KMS-11 (cell line): ENCODE measurements at regions not wholly inside any gene's neighbourhood (a gene's known extent, or its start where the extent isn't known, plus 50 kb on each side); places are given as distances from the start of the nearest gene placed in this dataset.
"Not testable (repeated sequence)": the region's sequence is repeated elsewhere in the genome, so short reads cannot be mapped to it uniquely, and the experiment has no call there.

ENCODE experiments used
- H2AFZ ChIP-seq: fragments of 200-600 bp; sonication (generic); 2 replicates; pipeline ENCODE4 v1.6.1; 2016; ENCODE audit warnings: antibody characterized with exemption, mixed run types, low read depth
- H3K27ac ChIP-seq: fragments of 200-600 bp; sonication (generic); 2 replicates; pipeline ENCODE4 v1.6.1; 2016; ENCODE audit warnings: mild to moderate bottlenecking, mixed run types
- H3K27me3 ChIP-seq: fragments of 200-600 bp; sonication (generic); 2 replicates; pipeline ENCODE4 v1.6.1; 2017; ENCODE audit warnings: mild to moderate bottlenecking, low read depth, mixed run types, moderate library complexity; ENCODE audit not compliant: insufficient read depth
- H3K36me3 ChIP-seq: fragments of 200-600 bp; sonication (generic); 2 replicates; pipeline ENCODE4 v1.6.1; 2017; ENCODE audit warnings: mild to moderate bottlenecking, mixed run types; ENCODE audit not compliant: insufficient read depth
- H3K4me1 ChIP-seq: fragments of 200-600 bp; sonication (generic); 2 replicates; pipeline ENCODE4 v1.6.1; 2016; ENCODE audit warnings: mild to moderate bottlenecking, low read depth, mixed run types; ENCODE audit not compliant: poor library complexity, severe bottlenecking
- H3K4me2 ChIP-seq: fragments of 200-600 bp; sonication (generic); 2 replicates; pipeline ENCODE4 v1.7.0; 2016; ENCODE audit warnings: mild to moderate bottlenecking, mixed run types
- H3K4me3 ChIP-seq: fragments of 200-600 bp; sonication (generic); IDR thresholded peaks from 2 replicates; pipeline ENCODE4 v1.6.1; 2017; ENCODE audit warnings: low read depth, low read length, mixed read lengths; ENCODE audit not compliant: insufficient read depth
- H3K79me2 ChIP-seq: fragments of 200-600 bp; sonication (generic); 2 replicates; pipeline ENCODE4 v1.6.1; 2016; ENCODE audit warnings: low read depth, mixed run types; ENCODE audit not compliant: insufficient read depth
- H3K9ac ChIP-seq: fragments of 200-600 bp; sonication (generic); 2 replicates; pipeline ENCODE4 v1.6.1; 2016; ENCODE audit warnings: mild to moderate bottlenecking, mixed run types
- H4K20me1 ChIP-seq: fragments of 200-600 bp; sonication (generic); 2 replicates; pipeline ENCODE4 v1.6.1; 2016; ENCODE audit warnings: mild to moderate bottlenecking, mixed run types; ENCODE audit not compliant: insufficient read depth
- TF ChIP-seq, protein P1 (sequence below): fragments of 200-600 bp; sonication (generic); conservative IDR thresholded peaks from 2 replicates; pipeline ENCODE4 v1.6.1; 2017; ENCODE audit warnings: low read depth, mild to moderate bottlenecking, antibody characterized with exemption, low read length, moderate library complexity, mixed read lengths

DNA sequence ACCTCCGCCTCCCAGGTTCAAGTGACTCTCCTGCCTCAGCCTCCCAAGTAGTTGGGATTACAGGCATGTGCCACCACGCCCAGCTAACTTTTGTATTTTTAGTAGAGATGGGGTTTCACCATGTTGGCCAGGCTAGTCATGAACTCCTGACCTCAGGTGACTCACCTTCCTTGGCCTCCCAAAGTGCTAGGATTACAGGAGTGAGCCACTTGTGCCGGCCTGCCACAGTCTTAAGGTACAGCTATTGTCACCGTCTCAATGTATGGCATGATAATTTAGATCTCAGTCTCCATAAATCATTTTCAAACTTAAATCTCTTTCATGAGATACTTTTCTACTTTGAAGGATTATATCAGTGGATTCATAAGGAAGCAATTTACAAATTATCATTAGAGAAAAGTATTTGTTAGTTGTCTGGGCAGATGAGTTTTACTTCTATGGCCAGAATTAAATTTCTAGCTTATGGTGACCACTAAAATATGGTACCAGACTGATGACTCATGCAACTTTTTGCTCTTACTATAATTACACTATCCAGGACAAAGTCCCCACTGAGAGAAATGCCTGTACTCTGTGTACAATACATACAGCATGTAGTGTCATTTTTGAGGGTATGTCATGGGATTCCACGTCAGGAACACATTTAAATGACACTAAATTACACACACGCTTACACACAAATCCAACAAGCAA is 1230.3 kb upstream of the GOT2 start:
- TF ChIP-seq, protein P1, sequence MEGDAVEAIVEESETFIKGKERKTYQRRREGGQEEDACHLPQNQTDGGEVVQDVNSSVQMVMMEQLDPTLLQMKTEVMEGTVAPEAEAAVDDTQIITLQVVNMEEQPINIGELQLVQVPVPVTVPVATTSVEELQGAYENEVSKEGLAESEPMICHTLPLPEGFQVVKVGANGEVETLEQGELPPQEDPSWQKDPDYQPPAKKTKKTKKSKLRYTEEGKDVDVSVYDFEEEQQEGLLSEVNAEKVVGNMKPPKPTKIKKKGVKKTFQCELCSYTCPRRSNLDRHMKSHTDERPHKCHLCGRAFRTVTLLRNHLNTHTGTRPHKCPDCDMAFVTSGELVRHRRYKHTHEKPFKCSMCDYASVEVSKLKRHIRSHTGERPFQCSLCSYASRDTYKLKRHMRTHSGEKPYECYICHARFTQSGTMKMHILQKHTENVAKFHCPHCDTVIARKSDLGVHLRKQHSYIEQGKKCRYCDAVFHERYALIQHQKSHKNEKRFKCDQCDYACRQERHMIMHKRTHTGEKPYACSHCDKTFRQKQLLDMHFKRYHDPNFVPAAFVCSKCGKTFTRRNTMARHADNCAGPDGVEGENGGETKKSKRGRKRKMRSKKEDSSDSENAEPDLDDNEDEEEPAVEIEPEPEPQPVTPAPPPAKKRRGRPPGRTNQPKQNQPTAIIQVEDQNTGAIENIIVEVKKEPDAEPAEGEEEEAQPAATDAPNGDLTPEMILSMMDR, result no peak
- H3K27ac ChIP-seq, result no peak overlapping the region
- H3K4me2 ChIP-seq, result no peak overlapping the region
- no peaks in the 10 kb centered on the region for H3K36me3 ChIP-seq
- no peaks in the 10 kb centered on the region for H3K27me3 ChIP-seq
- H3K9ac ChIP-seq, result no peak overlapping the region
- no peak overlapping the region for H2AFZ ChIP-seq
- H3K79me2 ChIP-seq, result no peaks in the 10 kb centered on the region
- H4K20me1 ChIP-seq, result no peaks in the 10 kb centered on the region
- no peak overlapping the region for H3K4me3 ChIP-seq
- H3K4me1 ChIP-seq, result no peaks in the 10 kb centered on the region

DNA sequence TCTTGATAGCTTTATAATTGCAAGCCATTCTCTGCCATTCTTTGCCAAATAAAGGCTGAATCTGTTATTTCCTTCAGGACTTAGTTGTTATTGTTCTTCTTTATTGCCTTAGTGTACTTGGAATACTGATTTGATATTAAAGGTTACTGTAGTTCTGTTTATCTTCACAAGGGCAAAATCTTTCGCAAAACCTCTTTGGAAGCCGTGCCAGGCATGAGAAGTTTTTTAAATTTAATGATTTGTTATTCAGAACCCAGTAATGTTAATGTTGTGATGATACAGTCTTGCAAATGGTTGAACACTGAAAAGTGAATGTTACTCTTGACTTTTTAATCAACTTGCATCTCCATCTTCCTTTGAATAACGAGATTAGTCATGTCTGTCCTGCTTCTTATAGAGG is 1225.2 kb upstream of the GOT2 start:
- Histone ChIP-seq H3K4me1 (no peaks in the 10 kb centered on the region), H4K20me1 (no peaks in the 10 kb centered on the region), H3K4me3 (no peak overlapping the region), H3K27me3 (no peaks in the 10 kb centered on the region), H3K79me2 (no peaks in the 10 kb centered on the region), H3K4me2 (no peak overlapping the region), H3K9ac (no peak overlapping the region), H3K36me3 (no peaks in the 10 kb centered on the region), H2AFZ (no peak overlapping the region), H3K27ac (no peak overlapping the region)
- TF ChIP-seq, protein P1, result no peak

DNA sequence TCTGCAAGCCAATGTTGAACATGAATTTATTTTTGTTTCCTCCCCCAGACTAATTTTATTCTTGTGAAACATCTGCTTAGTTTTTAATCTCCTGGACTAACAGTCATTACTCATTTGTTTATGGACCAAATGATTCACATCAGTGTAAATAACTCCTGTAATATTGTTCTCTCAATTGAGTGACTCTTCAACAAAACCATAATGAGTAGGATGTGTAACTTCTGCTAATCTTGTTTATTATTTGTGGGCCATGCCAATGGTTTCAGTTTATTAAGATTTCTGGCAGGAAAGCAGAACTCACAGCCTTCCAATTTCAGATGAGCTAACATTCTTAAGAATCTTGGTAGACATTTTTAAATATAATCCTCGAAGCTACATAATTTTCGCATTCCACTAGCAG is 1216.3 kb upstream of the GOT2 start:
- TF ChIP-seq, protein P1, result no peak
- Histone ChIP-seq H3K27me3 (no peaks in the 10 kb centered on the region), H3K4me3 (no peak overlapping the region), H3K4me2 (no peak overlapping the region), H3K9ac (no peak overlapping the region), H2AFZ (no peak overlapping the region), H3K4me1 (no peaks in the 10 kb centered on the region), H3K36me3 (no peaks in the 10 kb centered on the region), H3K79me2 (no peaks in the 10 kb centered on the region), H4K20me1 (no peaks in the 10 kb centered on the region), H3K27ac (no peak overlapping the region)

DNA sequence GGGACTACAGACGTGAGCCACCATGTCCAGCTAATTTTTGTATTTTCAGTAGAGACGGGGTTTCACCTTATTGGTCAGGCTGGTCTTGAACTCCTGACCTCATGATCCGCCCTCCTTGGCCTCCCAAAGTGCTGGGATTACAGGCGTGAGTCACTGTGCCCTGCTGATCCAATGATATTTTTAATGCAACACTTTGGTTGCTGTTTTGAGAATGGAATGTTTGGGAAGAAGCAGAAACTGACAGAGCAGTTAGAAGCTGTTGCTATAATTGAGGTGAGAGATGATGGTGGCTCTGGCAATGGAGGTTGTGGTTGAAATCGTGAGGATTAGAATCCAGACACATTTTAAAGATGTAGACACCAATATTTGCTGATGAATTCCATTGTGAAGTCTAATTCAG is 1209.9 kb upstream of the GOT2 start:
- not testable (repeated sequence) for H3K4me3 ChIP-seq, H4K20me1 ChIP-seq, H3K4me2 ChIP-seq, H2AFZ ChIP-seq, H3K36me3 ChIP-seq, H3K4me1 ChIP-seq, H3K9ac ChIP-seq, H3K27ac ChIP-seq, H3K79me2 ChIP-seq, H3K27me3 ChIP-seq

DNA sequence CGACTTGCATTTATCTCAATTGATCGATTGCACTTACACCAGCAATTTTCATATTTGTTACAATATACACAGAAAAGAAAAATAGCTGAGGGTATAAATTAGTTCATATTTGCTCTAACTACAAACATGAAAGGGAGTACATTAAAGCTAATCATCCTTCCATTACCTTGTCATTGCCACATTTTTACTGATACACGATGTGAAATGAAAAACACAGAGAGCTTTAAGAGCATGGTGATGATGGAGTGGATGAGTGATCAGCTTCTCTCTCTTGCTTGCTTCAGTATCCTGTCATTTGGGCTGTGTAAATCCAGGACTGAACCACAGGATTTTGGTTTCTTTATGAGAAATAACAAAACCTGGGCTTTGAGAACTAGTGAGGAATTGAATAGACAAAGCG is 1207.5 kb upstream of the GOT2 start:
- Histone ChIP-seq H3K27me3 (no peaks in the 10 kb centered on the region), H3K4me2 (no peak overlapping the region), H3K4me1 (no peaks in the 10 kb centered on the region), H3K9ac (no peak overlapping the region), H4K20me1 (no peaks in the 10 kb centered on the region), H2AFZ (no peak overlapping the region), H3K27ac (no peak overlapping the region), H3K36me3 (no peaks in the 10 kb centered on the region), H3K4me3 (no peak overlapping the region), H3K79me2 (no peaks in the 10 kb centered on the region)
- TF ChIP-seq, protein P1, result no peak
